Superior temporal gyrus (tissue), 1 donor: ENCODE measurements at regions not wholly inside any gene's neighbourhood (a gene's known extent, or its start where the extent isn't known, plus 50 kb on each side); places are given as distances from the start of the nearest gene placed in this dataset.

Experiments used
- DNase-seq: peaks from one replicate; pipeline ENCODE4 v3.0.0-alpha.2; 2016; ENCODE audit errors: extremely low spot score

DNA sequence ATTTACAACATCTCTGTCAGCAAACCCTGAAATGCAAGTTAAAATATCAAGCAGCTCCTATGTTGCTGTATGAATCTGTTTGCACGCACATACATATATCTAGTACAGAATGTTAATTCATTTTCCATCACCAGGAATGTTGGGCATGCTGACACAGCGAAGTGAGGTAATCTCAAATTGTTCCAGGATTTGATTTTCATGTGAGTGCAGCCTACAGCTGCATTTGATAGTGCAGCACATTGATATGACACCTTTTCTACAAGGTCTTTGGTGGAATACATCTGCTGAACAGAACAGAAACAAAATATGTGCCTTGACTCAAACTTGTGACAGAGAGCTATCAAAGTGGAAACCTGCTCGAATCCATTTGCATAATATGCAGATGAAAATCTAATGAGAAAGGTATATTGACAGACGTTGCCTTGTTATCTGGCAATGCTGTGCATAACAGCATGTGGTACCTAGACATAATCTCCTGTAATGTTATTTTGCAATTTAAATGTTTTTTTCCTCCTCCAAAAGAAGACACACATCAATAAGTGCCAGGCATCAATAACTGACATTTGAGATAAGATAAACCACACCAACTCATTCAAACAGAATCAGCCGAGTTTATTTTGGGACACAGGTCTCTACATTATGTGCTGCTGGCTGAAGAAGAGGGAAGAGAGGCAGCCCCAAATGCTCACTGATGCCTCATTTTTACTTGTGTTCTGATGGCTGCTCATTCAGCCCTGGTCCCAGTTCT lies 512.2 kb downstream of the ZNF608 start:
- peak; percentile 76 for DNase-seq

DNA sequence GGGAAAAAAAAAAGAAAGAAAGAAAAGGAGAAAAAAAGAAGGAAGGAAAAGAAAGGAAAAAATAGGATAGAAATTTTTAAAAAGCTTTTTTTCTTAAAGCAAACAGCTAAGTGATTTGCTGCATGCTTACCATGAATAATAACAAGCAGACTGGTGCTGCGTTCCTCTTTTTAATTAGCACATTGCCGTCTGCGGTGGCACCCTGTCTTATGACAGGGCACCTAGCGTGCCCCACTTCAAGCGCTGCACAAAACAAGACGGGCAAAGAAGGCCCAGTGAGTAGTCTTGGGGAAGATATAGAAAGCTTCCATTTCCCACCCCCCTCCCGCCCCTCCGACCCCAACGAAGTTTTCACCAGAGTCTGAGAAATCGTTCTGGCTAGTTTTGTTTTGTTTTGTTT lies 513.9 kb downstream of the ZNF608 start:
- no peak for DNase-seq

DNA sequence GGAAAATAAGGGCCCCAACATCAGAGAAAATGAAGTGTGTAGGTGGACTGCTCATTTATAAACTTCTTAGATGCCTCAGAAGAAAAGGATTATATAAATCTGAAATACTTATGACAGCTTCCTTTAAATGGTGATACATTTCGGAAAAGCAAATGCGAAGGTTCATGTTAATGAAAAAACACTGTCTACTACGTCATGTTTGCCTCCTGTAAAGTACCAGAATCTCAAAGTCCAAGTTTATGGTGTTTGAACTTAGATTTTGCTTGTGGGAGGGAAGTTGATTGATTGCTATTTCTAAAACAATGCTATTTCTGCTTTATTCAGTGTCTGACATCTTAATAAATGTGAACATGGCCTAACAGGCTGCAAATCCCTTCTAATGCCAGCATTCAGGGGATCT lies 514.6 kb downstream of the ZNF608 start:
- DNase-seq = peak; percentile 24

DNA sequence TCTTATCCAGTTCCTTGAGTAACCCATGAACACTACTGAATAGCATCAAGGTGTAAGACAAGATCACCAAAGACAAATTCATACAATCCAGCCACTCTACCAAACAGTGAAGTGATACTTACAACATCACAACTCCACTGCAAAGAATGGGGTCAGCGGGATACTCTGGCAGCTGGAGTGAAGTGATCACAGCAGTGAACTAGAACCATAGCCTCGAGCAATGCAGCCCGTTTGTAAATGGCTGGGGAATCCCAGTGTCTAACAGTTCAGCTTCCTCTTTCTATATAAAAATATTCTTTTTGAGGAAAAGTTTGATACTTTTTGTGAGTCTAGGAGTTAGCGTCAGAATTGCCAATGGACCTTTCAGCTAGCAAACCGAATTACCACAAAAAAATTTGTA lies 515.2 kb downstream of the ZNF608 start:
- no peak for DNase-seq

DNA sequence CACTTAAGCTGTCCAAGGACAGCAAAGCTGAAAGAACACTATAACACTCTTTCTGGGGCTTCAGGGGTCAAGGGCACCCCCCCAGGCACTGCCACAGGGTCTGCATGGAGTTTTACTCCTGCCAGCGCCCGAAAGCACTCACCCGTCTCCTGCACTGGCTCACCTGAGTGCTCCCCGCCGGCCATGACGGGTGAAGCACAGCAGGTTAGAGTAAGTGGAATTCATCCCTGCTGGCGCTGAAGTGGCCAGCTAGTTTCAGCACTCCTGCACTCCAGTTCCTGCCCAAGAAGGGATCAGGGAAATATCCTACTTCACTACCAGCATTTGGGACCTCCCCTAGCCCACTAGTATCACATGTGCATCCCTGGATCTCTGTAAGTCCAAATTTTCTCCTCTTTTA lies 516.0 kb downstream of the ZNF608 start:
- no peak for DNase-seq

DNA sequence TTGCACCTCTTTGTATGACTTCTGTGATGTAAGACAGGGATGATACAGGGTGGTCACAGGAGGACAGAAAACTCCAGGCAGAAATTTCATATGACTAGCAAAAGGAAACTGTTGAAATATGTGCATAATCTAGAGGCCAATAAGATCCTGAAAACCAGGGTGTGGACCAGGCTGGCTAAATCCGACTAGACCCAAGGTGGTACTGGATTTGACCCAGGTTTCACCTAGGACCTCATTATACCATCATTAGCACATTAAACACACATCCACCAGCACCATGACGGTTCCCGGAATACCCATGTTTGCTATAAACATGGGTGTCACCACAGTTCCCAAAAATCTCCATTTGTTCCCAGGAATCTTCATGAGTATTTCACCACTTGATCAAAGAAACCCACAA lies 517.1 kb downstream of the ZNF608 start:
- no peak for DNase-seq

DNA sequence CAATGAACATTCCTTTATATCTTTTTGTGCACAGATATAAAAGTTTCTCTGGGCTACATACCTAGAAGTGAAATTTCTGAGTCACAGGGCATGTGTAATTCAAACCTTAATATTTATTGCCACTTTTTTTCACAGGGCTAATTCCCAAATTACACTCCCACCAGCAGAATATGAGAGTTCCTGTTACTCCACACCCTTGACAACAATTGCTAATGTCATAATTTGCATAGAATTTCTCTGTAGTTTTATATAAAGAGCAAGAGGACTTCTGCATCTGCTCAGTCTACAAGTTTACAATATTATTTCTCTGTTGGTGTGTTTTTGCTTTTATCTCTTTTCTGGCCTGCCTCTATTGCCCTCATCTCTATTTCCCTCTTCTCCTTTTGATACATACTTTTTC lies 518.5 kb downstream of the ZNF608 start:
- no peak for DNase-seq

DNA sequence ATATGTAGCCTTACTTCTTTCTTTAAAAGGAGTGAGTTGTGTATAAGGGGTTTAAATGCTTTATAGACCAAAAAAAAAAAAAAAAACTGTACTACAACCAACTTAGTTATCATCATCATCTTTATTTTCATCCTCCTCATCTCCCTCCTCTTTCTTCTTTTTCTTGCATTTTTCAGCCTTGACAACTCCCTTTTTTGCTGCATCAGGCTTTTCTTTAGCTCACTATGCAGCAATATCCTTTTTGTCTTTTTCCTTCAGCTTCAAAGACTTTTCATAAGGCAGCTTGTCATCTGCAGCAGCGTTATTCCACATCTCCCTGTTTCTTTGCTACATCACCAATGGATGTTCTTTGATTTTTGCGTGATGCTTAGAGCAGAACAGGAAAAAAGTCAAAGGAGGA lies 526.0 kb downstream of the ZNF608 start:
- DNase-seq = no peak

DNA sequence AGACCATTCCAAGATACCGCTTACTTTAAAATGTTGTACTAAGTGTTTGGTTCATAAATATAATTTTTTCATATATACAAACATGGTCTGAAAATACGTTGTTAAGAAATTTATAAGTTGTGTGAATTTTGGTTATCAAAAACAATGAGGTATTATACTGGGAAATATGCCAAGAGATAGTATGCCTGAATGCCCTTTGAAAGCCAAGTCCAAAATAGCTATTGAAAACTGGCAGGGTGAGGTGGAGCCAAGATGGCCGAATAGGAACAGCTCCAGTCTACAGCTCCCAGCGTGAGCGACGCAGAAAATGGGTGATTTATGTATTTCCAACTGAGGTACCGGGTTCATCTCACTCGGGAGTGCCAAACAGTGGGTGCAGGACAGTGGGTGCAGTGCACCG lies 533.5 kb downstream of the ZNF608 start:
- no peak for DNase-seq

DNA sequence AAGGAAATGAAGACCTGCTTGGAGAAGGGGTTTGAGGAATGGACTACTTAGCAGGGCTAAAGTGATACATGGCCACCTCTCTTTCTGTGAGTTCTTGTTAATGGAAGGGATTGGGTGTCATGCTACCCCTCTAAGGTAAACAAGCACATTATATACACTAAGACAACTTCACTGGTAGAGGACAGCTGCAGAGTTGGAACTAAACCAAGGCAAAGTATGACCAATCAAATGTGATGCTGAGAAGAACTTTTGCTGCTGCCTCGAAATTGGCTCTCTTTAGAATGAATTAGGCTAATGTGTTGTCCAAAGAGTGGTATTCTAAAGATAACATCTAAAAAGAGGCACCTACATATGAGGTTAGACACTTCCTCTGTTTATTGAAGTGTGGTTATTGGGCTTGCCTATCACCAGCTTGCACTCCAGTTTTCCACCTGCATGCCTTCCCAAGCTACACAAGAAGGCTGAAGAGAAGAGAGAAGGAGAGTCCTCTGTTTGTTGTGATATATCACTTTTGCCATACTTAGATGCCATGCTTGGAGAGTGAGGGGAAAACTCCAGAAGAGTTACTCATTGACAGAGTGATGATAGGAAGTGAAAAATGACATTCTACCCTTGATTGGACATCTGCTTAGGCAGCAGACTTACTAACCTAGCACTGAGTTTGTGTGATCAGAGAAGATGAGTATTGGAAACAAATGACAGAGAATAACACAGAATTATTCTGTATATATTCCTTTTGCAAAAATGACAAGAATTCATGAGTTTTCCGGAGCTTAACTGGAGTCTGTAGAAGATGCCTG lies 536.1 kb downstream of the ZNF608 start:
- DNase-seq = no peak

DNA sequence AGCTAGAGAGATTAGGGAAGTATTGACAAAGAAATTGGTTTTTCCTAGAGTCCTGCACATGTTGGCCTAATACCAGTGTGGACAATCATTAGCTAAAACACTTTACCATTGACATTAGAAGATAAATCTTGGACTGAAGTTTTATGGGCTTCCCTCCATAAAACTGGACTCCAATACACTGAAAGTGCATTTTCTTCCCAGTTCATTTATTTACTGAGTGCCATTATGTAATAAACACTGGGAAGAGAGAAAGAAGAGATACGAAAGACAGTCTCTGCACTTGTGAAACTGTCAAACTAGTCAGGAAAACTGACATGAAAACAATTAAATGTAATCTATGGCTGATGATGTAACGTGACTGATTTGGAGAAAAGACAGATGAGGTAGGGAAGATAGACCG lies 539.3 kb downstream of the ZNF608 start:
- no peak for DNase-seq

DNA sequence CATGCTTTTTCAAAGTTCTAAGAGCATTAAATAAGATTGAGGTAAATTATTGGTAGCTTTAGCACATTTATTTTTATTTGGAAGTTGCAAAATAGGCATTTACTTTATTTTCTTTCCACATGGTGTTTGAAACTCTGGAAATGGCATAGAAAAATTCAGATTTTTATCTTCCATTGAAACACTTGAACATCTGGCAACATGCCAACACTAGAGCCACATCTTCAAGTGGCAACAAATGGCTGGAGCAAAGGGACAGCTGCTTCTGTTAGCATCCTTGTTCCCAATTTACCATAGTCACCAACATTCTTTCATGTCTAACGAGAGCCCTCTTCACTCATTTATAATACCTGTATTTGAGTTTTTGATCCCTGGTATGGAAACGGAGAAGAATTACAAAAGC lies 539.9 kb downstream of the ZNF608 start:
- no peak for DNase-seq

DNA sequence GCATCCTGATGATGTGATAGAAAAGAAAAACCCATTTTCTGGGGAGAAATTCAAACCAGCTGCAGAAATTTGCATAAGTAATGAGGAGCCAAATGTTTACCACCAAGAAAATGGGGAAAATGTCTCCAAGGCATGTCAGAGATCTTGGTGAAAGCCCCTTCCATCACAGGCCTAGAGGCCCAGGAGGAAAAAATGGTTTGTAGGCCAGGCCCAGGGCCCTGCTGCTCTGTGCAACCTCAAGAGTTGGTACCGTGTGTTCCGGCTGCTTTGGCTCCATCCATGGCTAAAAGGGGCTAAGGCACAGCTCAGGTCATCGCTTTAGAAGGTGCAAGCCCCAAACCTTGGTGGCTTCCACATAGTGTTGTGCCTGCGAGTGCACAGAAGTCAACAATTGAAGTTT lies 543.1 kb downstream of the ZNF608 start:
- no peak for DNase-seq

DNA sequence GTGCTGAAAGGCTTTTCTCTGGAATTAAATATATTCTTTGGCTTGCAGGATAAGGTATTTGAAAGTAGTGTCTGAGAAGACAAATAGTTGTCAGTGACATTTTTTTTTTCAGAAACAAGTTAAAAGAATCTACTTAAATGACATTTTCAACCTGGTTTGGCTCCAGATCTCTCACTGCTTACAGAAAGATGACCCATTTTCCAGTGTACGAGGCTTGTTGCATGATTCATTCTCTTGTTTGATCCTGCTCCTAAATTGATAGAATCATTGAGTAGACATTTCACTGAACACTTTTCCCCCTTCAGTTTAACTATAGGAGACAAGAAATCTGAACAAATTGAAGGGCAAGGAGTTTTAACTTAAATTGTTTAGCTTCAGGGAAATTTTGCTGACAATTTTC lies 546.1 kb downstream of the ZNF608 start:
- DNase-seq = no peak

DNA sequence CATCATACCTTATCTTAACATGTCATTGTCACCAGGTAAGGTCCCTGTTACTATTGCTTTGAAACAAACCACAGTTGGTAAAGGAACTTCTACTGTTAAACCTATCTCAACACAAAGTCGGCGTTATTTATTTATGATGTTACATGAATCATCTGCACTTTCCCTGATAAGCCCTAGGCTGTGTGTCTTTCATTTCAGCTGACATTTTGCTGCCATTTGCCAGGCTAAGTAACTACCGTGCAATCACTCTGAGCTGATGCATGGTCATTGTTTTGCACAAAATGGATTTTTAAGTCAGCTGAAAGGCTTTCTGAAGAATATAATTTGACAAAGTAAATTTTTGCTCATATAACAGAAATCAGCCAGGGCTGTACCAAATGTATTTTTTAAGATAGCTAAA lies 546.5 kb downstream of the ZNF608 start:
- DNase-seq = no peak

DNA sequence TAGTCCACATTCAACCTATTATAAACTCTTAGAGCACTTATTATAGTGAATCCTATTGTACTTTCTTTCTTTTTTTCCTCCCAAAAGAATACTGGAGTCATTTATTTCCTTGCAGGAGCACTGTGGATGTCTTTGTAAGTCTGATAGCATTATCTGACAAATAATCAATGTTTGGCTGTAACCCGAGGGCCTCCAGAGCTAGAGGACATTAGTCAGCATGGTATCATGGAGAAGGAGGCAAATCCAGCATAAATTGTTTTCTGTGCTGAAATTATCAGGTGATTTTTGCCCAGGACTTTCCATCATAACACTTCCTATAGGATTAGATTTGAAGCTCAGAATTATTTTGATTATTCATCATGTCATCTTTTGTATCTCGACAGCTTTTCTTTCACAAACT lies 551.0 kb downstream of the ZNF608 start:
- peak; percentile 29 for DNase-seq

DNA sequence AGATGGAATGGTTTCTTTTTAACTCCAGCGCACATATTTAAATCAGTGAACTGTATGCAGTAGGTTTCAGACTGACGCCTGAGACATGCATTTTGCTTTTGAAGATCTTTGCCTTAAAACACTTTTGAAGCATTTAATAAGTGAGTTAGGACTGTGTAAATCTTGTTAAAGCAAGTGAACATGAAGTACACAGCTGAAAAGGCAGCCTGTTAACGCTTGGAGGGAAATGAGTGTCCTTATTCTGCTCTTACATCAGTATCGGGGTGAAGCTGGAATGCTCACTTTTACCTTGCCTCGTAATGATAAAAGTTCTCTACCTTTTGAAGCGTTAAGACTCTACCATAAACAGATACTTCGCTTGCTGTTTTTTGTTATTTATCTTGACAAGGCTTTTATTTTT lies 552.2 kb downstream of the ZNF608 start:
- DNase-seq = peak; percentile 52

DNA sequence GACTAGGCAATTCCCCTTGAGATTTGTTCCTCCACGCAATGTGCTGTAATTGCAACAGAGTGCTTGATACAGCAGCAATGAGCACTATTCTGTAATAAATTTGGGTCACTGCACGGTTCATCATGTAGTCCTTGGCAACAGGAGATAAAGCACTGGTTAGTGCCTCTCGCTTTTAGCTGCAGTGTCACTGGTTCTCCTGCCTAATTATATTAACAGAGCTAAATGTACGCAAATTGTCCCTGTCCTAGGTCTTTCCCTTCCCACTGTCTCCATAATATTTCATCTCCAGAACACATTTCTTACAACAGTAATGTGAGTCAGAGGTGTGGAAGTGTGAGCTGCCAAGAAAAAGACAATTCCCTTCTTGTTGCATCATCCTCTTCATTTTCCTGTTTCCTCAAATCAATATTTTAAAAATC lies 553.1 kb downstream of the ZNF608 start:
- DNase-seq = peak; percentile 68

DNA sequence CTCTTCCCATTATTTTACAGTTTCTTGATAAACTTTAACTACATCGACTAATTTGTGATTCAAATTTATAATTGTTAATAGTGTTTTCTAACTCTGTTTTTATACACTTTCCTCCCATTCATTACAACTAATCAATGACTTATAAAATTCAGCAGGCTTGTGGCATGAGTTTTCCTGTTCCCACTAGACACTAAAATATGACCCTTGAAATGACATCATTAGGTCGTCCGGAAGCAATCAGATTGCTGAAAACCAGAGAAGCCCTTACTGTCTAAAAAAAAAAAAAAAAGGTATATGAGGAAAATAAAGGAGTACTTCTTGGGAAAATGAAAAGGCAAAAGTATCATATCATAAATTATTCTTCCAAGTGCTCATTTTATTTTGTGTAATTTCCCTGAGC lies 553.7 kb downstream of the ZNF608 start:
- DNase-seq = no peak

DNA sequence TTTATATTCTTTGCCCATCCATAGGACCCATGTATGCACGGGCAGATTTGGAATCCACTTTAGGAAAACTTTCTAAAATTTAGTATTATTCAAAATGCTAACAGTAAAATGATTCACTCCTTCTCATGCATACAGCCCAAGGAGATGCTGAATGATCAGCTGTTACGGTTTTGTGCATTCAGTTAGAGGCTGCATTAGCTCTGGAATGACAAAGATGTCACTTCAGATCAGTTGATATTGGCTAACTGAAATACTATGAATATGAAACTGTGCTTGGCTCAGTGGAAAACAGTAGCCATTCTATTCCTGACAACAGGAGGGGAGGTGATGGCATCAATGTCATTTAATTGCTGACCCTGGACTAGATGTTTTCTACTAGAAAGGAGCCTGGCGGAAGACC lies 560.7 kb downstream of the ZNF608 start:
- DNase-seq = no peak

DNA sequence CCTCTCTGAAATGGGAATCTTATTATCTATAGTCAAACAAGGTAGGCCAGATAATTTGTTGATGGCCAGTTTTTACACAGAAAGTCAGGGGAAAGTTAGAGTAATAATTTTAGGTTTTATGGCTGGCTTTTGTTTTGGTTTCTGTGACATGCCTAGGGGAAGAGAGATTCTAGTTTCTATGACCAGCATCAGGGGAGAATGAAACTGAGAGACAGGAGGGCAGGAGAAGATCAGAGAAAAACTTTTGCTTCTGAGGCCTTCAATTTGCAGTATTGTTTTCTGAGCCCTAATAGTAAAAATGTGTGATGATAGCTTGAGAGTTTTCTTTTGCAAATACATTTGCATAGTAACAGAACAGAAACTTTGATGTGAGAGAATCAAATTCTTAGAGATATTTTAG lies 564.3 kb downstream of the ZNF608 start:
- no peak for DNase-seq

DNA sequence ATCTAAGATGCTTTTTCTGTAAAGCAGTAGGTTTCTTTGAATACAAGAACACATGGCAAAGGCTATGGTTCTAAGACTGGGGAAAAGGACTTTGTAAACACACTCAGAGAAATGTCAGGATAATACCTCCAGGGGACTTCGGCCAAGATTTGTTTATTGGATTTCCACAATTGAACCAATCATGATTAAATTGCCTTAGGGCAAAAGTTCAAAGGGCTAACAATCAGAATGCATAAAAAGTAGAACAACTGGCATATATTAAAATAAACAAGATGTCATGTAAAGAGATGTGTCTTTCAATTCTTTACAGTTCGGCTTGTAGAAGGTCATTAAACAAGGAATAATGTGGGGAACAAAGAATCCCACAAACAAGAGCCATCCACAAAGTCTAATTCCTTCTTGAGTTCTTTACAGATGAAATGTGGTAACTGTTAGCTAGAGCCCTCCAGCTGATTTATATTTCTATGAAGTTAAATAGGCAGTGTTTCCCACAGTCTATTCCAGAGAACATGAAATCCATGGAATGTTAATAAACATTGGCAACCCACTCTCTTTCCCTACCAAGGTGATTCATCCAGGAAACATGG lies 565.5 kb downstream of the ZNF608 start:
- no peak for DNase-seq

DNA sequence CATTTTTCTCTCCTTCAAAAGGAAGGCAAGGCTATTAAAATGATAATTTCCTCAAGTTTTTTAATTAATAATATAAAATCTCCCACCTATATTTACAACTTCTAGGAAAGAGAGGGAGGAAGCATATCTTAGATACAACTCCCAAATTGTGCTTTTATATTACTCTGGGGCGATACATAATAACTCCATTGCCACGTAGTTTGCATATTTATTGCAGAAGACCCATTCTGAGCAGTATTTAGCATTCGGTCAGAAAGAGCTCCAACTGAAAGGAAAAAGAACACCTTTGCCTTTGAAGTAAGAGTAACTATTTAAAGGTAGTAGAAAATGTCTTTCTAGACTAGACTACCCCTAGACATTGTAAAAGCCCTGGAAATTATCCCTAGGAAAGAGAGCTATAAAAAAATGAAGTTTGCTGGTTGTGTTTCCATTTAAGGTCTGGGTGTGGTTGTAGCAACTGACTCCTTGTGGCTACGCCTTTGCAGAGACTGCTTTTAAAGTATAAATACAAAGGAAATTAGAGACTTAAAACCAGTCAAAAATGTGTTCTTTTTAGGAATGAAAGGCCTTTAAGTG lies 566.1 kb downstream of the ZNF608 start:
- no peak for DNase-seq
